NCI-H526 treated with DMSO at 0.1 percent for 48 hours (cell line): ENCODE measurements at regions not wholly inside any gene's neighbourhood (a gene's known extent, or its start where the extent isn't known, plus 50 kb on each side); places are given as distances from the start of the nearest gene placed in this dataset.
"Not testable (repeated sequence)": the region's sequence is repeated elsewhere in the genome, so short reads cannot be mapped to it uniquely, and the experiment has no call there.

Experiments
- DNase-seq: peaks from one replicate; lab custom pipeline; 2025; lab: John Stamatoyannopoulos, UW

GRCh38 chr7:77484785-77485184, 52.3 kb upstream of the PTPN12 start:
- peak; percentile 60 for DNase-seq

- no peak for DNase-seq
These were observed 55.1 kb upstream of the PTPN12 start for GRCh38 chr7:77482015-77482414.

- DNase-seq, result no peak
These were observed 55.5 kb upstream of the PTPN12 start for GRCh38 chr7:77481615-77482014.

- DNase-seq, result not testable (repeated sequence)
These were observed 56.9 kb upstream of the PTPN12 start for GRCh38 chr7:77480102-77480627.

- DNase-seq, result no peak
These were observed 57.5 kb upstream of the PTPN12 start for GRCh38 chr7:77479536-77480088.

- DNase-seq, result no peak
These were observed 60.2 kb upstream of the PTPN12 start for GRCh38 chr7:77476871-77477270.

GRCh38 chr7:77475181-77475580, 59.0 kb upstream of the GSAP start:
- DNase-seq, result no peak

- DNase-seq, result no peak
These were observed 58.6 kb upstream of the GSAP start for GRCh38 chr7:77474756-77475155.

- no peak for DNase-seq
These were observed 57.3 kb upstream of the GSAP start for GRCh38 chr7:77473229-77474005.

- DNase-seq, result no peak
These were observed 53.8 kb upstream of the GSAP start for GRCh38 chr7:77469927-77470326.

GRCh38 chr7:77467408-77467807, 51.3 kb upstream of the GSAP start:
- no peak for DNase-seq

GRCh38 chr7:77466450-77466849, 50.3 kb upstream of the GSAP start:
- DNase-seq, result no peak
